MCF 10A (cell line): ENCODE measurements at regions not wholly inside any gene's neighbourhood (a gene's known extent, or its start where the extent isn't known, plus 50 kb on each side); places are given as distances from the start of the nearest gene placed in this dataset.

Experiments
- BruUV-seq: library from RNA; stranded (reverse); fragments of 400-500 nt; replicated peaks from 2 replicates; lab custom pipeline; 2021; lab: Mats Ljungman, UMichigan
- CTCF ChIA-PET: fragments of 300-600 bp; sonication (Branson Sonifier 250); formaldehyde crosslinking; extraction: SDS; loops from one replicate; lab custom pipeline; 2021; ENCODE audit warnings: antibody characterized with exemption, inconsistent platforms; lab: Yijun Ruan, JAX
- POLR2A ChIA-PET: fragments of 300-600, 350-650 bp; sonication (Branson Sonifier 250); formaldehyde crosslinking; extraction: SDS; loops from one replicate; lab custom pipeline; 2020; ENCODE audit warnings: antibody characterized with exemption, inconsistent platforms; lab: Yijun Ruan, JAX
- DNase-seq: peaks from one replicate; pipeline ENCODE4 v3.0.0-alpha.2; 2018; ENCODE audit not compliant: unreplicated experiment
- H3K27ac Mint-ChIP-seq: one replicate; pipeline ENCODE4 v1.8.0; 2022; ENCODE audit warnings: mild to moderate bottlenecking, low read depth, mixed read lengths; ENCODE audit not compliant: unreplicated experiment
- H3K27me3 Mint-ChIP-seq: one replicate; pipeline ENCODE4 v1.8.0; 2022; ENCODE audit warnings: mixed read lengths; ENCODE audit not compliant: insufficient read depth, unreplicated experiment
- H3K36me3 Mint-ChIP-seq: one replicate; pipeline ENCODE4 v1.8.0; 2022; ENCODE audit warnings: mild to moderate bottlenecking, moderate library complexity, mixed read lengths; ENCODE audit not compliant: insufficient read depth, unreplicated experiment
- H3K4me1 Mint-ChIP-seq: one replicate; pipeline ENCODE4 v1.8.0; 2022; ENCODE audit warnings: mixed read lengths; ENCODE audit not compliant: insufficient read depth, unreplicated experiment
- H3K4me3 Mint-ChIP-seq: one replicate; pipeline ENCODE4 v1.8.0; 2022; ENCODE audit warnings: mild to moderate bottlenecking, moderate library complexity, mixed read lengths; ENCODE audit not compliant: unreplicated experiment
- H3K9me3 Mint-ChIP-seq: one replicate; pipeline ENCODE4 v1.8.0; 2022; ENCODE audit warnings: mixed read lengths; ENCODE audit not compliant: unreplicated experiment
- intact Hi-C: fragments of 100-400 bp; cut with micrococcal nuclease; formaldehyde crosslinking; loops from 2 replicates; pipeline ENCODE4 v1.14.1; 2022
- TF ChIP-seq, protein P1 (sequence below): fragments of 200-600 bp; IDR thresholded peaks from one replicate; pipeline ENCODE4 v1.8.0; 2022; ENCODE audit warnings: antibody characterized with exemption, mild to moderate bottlenecking; ENCODE audit not compliant: unreplicated experiment

DNA sequence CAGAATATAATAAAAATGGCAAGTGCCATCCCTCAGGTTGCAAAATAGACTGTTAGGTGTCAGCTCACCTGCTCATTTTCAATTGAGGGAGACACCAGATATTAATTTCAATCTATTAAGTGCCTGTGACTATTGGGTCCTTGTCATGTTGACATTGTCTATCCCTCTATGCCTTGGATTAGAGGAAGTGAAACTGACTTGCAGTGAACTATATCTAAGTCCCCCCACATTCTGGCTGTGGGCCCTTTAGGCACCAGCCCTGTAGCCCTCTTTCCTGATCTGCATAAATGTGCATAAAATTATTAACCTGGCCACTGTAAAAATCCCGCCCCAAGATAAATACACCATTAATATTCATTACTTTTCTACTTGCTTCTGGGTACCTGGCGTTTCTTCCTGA is 293.0 kb upstream of the CLNK start:
- Mint-ChIP-seq H3K27ac (no peak overlapping the region), H3K4me3 (no peak overlapping the region), H3K27me3 (no peaks in the 10 kb centered on the region), H3K9me3 (peaks cover 28% of the 10 kb centered on the region), H3K36me3 (no peaks in the 10 kb centered on the region), H3K4me1 (no peaks in the 10 kb centered on the region)
- intact Hi-C loops, result no loop called here
- TF ChIP-seq, protein P1, sequence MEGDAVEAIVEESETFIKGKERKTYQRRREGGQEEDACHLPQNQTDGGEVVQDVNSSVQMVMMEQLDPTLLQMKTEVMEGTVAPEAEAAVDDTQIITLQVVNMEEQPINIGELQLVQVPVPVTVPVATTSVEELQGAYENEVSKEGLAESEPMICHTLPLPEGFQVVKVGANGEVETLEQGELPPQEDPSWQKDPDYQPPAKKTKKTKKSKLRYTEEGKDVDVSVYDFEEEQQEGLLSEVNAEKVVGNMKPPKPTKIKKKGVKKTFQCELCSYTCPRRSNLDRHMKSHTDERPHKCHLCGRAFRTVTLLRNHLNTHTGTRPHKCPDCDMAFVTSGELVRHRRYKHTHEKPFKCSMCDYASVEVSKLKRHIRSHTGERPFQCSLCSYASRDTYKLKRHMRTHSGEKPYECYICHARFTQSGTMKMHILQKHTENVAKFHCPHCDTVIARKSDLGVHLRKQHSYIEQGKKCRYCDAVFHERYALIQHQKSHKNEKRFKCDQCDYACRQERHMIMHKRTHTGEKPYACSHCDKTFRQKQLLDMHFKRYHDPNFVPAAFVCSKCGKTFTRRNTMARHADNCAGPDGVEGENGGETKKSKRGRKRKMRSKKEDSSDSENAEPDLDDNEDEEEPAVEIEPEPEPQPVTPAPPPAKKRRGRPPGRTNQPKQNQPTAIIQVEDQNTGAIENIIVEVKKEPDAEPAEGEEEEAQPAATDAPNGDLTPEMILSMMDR, result no peak
- no peak for DNase-seq
- BruUV-seq, result no TSS peak
- ChIA-PET CTCF (interaction anchor here (0.8 kb wide), 1 partner anchor 139 kb away, joined by 4 read pairs; no protein-coding TSS in a partner anchor), POLR2A (no interaction called here)

DNA sequence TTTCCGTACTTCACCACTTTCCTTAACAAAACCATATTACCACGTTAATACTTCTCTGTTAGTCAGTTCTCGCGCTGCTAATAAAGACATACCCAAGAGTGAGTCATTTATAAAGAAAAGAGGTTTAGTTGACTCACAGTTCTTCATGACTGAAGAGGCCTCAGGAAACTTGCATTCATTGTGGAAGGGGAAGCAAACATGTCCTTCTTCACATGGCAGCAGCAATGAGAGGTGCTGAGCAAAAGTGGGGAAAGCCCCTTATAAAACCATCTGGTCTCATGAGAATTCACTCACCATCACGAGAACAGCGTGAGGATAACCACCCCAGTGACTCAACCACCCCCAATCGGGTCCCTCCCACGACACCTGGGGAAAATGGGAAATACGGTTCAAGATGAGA is 289.8 kb upstream of the CLNK start:
- TF ChIP-seq, protein P1, result no peak
- POLR2A ChIA-PET, result no interaction called here
- H3K27ac Mint-ChIP-seq, result no peak overlapping the region
- no peaks in the 10 kb centered on the region for H3K4me1 Mint-ChIP-seq
- CTCF ChIA-PET, result interaction anchor here (0.6 kb wide), 1 partner anchor 745 kb away, joined by 3 read pairs; no protein-coding TSS in a partner anchor
- intact Hi-C loops, result no loop called here
- H3K36me3 Mint-ChIP-seq, result no peaks in the 10 kb centered on the region
- no peak for DNase-seq
- peaks cover 34% of the 10 kb centered on the region for H3K9me3 Mint-ChIP-seq
- H3K27me3 Mint-ChIP-seq, result no peaks in the 10 kb centered on the region
- H3K4me3 Mint-ChIP-seq, result no peak overlapping the region
- BruUV-seq, result no TSS peak

DNA sequence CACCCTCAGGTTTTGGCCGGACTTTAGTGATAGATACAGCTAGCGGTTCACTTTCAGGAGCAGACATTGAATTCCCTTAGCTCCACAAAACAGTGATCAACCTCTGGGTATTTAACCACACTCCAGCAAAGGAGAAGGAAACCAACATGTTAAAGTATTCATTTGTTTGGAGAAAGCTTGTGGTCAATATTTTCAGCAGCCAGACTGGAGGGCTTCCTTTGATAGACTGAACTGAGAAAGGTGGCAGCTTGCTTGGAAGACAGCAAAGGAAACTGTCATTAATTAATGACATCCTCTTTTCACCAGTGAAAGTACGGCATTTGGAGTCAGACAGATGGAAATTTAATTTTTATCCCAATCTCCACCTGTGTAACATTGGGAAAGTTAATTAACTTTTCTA is 289.1 kb upstream of the CLNK start:
- H3K27ac Mint-ChIP-seq, result no peak overlapping the region
- H3K4me1 Mint-ChIP-seq, result no peaks in the 10 kb centered on the region
- ChIA-PET CTCF (no interaction called here), POLR2A (no interaction called here)
- no TSS peak for BruUV-seq
- peaks cover 41% of the 10 kb centered on the region for H3K9me3 Mint-ChIP-seq
- no peaks in the 10 kb centered on the region for H3K27me3 Mint-ChIP-seq
- no peak for DNase-seq
- no peak overlapping the region for H3K4me3 Mint-ChIP-seq
- intact Hi-C loops, result no loop called here
- TF ChIP-seq, protein P1, result no peak
- H3K36me3 Mint-ChIP-seq, result no peaks in the 10 kb centered on the region

DNA sequence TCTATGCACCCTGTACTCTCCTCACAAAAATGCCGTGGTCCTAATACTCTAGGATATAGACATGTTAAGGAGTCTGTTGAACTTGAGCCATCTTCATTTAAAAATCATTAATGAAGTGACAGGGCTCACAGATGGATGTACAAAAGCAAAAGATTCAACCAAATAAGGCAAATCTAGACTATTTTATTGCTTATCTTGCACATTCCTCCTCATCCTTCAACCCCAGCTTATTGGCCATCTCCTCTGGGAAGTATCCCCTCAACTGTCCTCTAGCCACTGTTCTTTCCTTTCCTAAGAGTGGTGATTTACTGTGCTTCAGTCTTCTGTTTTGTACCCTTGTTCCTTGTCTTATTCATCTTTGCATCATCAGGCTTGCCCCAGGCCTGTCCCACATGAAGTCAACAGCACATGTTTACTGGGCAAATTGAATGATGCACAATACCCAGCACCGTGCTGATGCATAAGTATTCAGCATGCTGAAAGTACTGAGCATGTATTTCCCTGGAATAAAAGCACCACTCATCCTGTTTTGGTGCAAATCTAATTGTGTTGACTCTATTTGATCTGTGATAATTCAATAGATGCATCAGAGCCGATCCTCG is 287.3 kb upstream of the CLNK start:
- TF ChIP-seq, protein P1, result no peak
- H3K9me3 Mint-ChIP-seq, result peaks cover 35% of the 10 kb centered on the region
- DNase-seq, result peak; percentile 13
- no peaks in the 10 kb centered on the region for H3K36me3 Mint-ChIP-seq
- no peak overlapping the region for H3K4me3 Mint-ChIP-seq
- ChIA-PET CTCF (interaction anchor here (0.7 kb wide), 1 partner anchor 287 kb away, joined by 3 read pairs; no protein-coding TSS in a partner anchor), POLR2A (interaction anchor here (0.9 kb wide), 1 partner anchor 13 kb away, joined by 3 read pairs; no protein-coding TSS in a partner anchor)
- BruUV-seq, result no TSS peak
- no peaks in the 10 kb centered on the region for H3K4me1 Mint-ChIP-seq
- no peak overlapping the region for H3K27ac Mint-ChIP-seq
- H3K27me3 Mint-ChIP-seq, result no peaks in the 10 kb centered on the region
- intact Hi-C loops, result no loop called here
